ENCODE measurements at regions not wholly inside any gene's neighbourhood (a gene's known extent, or its start where the extent isn't known, plus 50 kb on each side); places are given as distances from the start of the nearest gene placed in this dataset.

DNA sequence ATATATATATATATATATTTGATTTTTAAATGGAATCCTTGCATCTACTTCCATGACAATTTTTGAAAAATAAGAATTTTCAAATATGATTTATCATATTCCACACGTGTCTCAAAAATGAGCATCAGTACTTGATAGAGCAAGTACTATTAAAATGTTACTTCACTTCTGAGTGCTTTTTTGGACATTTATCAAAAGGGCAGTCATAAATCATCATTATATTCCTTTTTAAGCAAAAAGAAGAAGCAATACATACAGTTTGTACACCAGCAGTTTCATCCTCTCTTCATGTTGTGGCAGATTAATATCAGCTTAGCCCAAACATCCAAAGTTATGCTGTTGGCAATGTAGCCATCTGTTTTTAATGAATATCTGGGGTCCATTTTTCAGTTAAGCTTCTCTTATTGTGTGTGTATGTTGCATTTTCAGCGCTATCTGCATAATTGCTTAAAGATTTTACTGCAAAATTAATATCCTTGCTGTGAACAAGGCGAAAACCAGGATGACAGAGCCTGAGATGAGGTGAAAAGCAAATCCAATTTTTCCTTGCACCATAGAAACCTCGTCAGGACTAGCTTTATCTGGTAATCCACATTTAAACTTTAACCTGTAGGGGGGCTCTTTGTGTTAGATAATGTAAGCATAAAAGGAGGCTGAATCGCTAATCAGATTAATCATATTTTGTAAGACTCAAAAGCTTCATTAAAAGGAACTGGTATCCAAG, 604.9 kb upstream of the AGTR1 start:
- no peak overlapping the region for H3K4me3 ChIP-seq (ENCODE audit: low read length)
- no peak for TF ChIP-seq CTCF (conservative IDR thresholded peaks at IDR 0.05; ENCODE audit: low read depth, low read length)
- DNase-seq (ENCODE audit: low read depth) = no peak

DNA sequence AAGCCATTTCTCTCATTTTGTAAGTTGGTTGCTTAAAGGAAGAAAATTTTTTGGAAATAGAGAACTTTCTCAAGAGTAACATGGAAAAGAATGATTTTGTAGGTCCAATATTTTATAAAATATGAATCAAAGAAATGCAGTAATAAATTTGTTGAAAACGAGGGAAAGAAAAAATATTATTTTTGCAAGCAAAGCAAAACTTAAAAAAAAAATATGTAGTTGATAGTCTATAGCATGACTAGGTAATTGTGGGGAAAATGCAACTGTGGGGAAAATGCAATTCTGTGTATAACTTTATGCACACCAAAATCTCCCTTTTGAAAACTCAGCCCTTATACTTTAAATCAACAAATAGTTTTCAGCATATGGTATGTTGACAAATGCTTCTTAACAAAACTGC, 604.0 kb upstream of the AGTR1 start:
- TF ChIP-seq CTCF (conservative IDR thresholded peaks at IDR 0.05; ENCODE audit: low read depth, low read length) = no peak
- no peak for DNase-seq (ENCODE audit: low read depth)
- no peak overlapping the region for H3K4me3 ChIP-seq (ENCODE audit: low read length)

- no peak overlapping the region for H3K4me3 ChIP-seq (ENCODE audit: low read length)
- DNase-seq (ENCODE audit: low read depth) = no peak
- no peak for TF ChIP-seq CTCF (conservative IDR thresholded peaks at IDR 0.05; ENCODE audit: low read depth, low read length)
Measured at GRCh38 chr3:148095962-148096361, 601.7 kb upstream of the AGTR1 start.

DNA sequence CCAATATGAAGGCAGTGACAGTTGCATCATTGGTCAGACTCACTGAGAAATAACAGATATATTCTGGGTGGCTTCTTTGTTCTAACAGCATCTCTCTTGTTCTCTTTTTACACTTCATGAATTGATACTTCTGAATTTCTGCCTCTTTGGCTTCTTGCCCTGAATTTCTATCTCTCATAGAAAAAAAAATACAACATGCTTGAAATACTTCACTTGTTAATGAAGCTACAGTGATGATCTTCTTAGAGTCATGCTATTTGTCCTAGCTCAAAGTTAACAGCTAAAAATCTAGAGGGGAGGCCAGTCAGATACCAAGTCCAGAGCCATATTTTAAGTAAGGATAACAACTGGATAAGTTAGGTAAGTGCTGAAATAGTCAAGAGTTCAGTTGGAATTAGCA, 597.2 kb upstream of the AGTR1 start:
- H3K4me3 ChIP-seq (ENCODE audit: low read length) = no peak overlapping the region
- no peak for TF ChIP-seq CTCF (conservative IDR thresholded peaks at IDR 0.05; ENCODE audit: low read depth, low read length)
- DNase-seq (ENCODE audit: low read depth) = no peak

- peak; percentile 40 for DNase-seq (ENCODE audit: low read depth)
- TF ChIP-seq CTCF (conservative IDR thresholded peaks at IDR 0.05; ENCODE audit: low read depth, low read length) = no peak
- no peak overlapping the region for H3K4me3 ChIP-seq (ENCODE audit: low read length)
Measured at GRCh38 chr3:148101061-148101460, 596.6 kb upstream of the AGTR1 start.

DNA sequence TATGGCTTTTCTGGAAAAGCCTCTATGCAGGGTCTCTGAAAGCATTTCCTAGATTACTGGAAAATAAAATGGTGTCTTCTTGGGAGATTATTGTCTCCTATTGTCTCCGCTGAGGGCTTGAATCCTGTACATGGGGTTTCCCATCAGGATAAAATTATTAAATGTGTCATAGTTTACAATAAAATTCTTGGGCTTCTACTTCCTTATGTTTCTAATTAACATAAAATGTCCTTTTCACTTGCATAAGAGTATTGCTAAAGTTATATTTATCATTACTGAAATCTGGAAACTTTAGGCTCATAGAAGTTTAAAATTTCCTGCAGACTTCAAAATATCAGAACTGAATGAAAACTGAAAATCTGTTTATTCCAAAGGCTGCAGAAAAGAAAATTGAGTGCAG, 595.5 kb upstream of the AGTR1 start:
- no peak for TF ChIP-seq CTCF (conservative IDR thresholded peaks at IDR 0.05; ENCODE audit: low read depth, low read length)
- no peak for DNase-seq (ENCODE audit: low read depth)
- no peak overlapping the region for H3K4me3 ChIP-seq (ENCODE audit: low read length)

DNA sequence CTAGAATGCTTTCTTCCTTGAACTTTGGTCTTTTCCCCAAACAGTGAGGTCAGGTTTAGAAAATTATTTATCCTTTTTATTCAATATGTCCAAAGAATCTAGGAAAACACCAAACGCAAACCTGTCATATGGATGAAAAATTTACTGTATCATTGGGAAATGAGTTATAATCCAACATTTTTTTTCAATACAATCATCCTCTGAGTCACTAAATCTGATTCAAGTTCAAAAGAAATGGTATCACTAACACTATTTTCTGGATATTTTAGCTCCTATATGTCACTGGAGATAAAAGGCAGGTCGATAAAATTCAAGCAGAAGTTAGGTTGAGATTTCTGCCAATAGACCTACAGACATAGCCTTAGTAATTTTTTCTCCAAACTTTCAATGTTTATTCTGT, 591.6 kb upstream of the AGTR1 start:
- no peak for DNase-seq (ENCODE audit: low read depth)
- H3K4me3 ChIP-seq (ENCODE audit: low read length) = no peak overlapping the region
- no peak for TF ChIP-seq CTCF (conservative IDR thresholded peaks at IDR 0.05; ENCODE audit: low read depth, low read length)
